ENCODE measurements at regions not wholly inside any gene's neighbourhood (a gene's known extent, or its start where the extent isn't known, plus 50 kb on each side); places are given as distances from the start of the nearest gene placed in this dataset.

- DNase-seq (ENCODE audit: low read depth): no peak
- no peak overlapping the region for H3K4me3 ChIP-seq (ENCODE audit: low read depth, low read length)
- TF ChIP-seq CTCF (IDR thresholded peaks at IDR 0.05; ENCODE audit: insufficient read depth, low read depth, low read length): no peak
Measured at GRCh38 chr7:50181081-50181480, 88.0 kb upstream of the ZPBP start.

GRCh38 chr7:50178166-50178565, 85.1 kb upstream of the ZPBP start:
- DNase-seq (ENCODE audit: low read depth): no peak
- TF ChIP-seq CTCF (IDR thresholded peaks at IDR 0.05; ENCODE audit: insufficient read depth, low read depth, low read length): no peak
- no peak overlapping the region for H3K4me3 ChIP-seq (ENCODE audit: low read depth, low read length)

GRCh38 chr7:50174948-50175347, 81.9 kb upstream of the ZPBP start:
- no peak for DNase-seq (ENCODE audit: low read depth)
- H3K4me3 ChIP-seq (ENCODE audit: low read depth, low read length): no peak overlapping the region
- TF ChIP-seq CTCF (IDR thresholded peaks at IDR 0.05; ENCODE audit: insufficient read depth, low read depth, low read length): no peak

- H3K4me3 ChIP-seq (ENCODE audit: low read depth, low read length): no peak overlapping the region
- no peak for TF ChIP-seq CTCF (IDR thresholded peaks at IDR 0.05; ENCODE audit: insufficient read depth, low read depth, low read length)
- no peak for DNase-seq (ENCODE audit: low read depth)
Measured at GRCh38 chr7:50166997-50167965, 74.2 kb upstream of the ZPBP start.

GRCh38 chr7:50164559-50165170, 71.6 kb upstream of the ZPBP start:
- TF ChIP-seq CTCF (IDR thresholded peaks at IDR 0.05; ENCODE audit: insufficient read depth, low read depth, low read length): no peak
- DNase-seq (ENCODE audit: low read depth): no peak
- no peak overlapping the region for H3K4me3 ChIP-seq (ENCODE audit: low read depth, low read length)

DNA sequence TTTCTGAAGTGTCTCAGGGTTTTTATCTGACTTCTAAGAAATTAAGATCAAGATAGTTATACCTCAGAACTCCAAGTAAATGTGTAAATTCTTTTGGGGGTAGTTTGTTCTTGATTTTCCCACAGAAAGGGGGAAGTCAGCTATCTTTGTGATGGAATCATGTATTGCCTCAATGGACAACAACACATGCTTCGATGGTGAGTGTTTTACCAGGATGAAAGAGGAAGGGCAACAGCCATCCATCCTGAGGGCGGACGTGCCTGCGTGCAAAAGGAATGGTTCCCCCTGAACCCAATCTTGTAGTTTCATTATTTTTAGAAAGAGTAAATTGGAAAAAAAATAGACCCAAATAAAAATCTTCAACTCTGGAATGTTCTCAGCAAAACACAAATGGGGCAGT, 67.2 kb upstream of the ZPBP start:
- no peak for DNase-seq (ENCODE audit: low read depth)
- H3K4me3 ChIP-seq (ENCODE audit: low read depth, low read length): no peak overlapping the region
- no peak for TF ChIP-seq CTCF (IDR thresholded peaks at IDR 0.05; ENCODE audit: insufficient read depth, low read depth, low read length)

Measured in fibroblast of villous mesenchyme (primary cell).